ENCODE measurements at regions not wholly inside any gene's neighbourhood (a gene's known extent, or its start where the extent isn't known, plus 50 kb on each side); places are given as distances from the start of the nearest gene placed in this dataset.

- no peak for TF ChIP-seq EZH2 (IDR thresholded peaks at IDR 0.05; ENCODE audit: borderline replicate concordance, low read depth, low read length, severe bottlenecking)
- no peak for TF ChIP-seq CTCF (IDR thresholded peaks at IDR 0.05; ENCODE audit: borderline replicate concordance, extremely low read depth, low read length, poor library complexity, severe bottlenecking)
Measured at GRCh38 chr19:7419153-7419552, 69.7 kb downstream of the PEX11G start.

All from DND-41 (cell line).